ENCODE measurements at regions not wholly inside any gene's neighbourhood (a gene's known extent, or its start where the extent isn't known, plus 50 kb on each side); places are given as distances from the start of the nearest gene placed in this dataset.
"Not testable (repeated sequence)": the region's sequence is repeated elsewhere in the genome, so short reads cannot be mapped to it uniquely, and the experiment has no call there.

- TF ChIP-seq POLR2AphosphoS5 (IDR thresholded peaks at IDR 0.05; ENCODE audit: low read depth, low read length); POLR2A (IDR thresholded peaks at IDR 0.05; ENCODE audit: low read depth, low read length); TAF1 (IDR thresholded peaks at IDR 0.05; ENCODE audit: borderline replicate concordance, low read depth, low read length): not testable (repeated sequence)
These were observed 227.7 kb upstream of the KRR1 start for GRCh38 chr12:75739098-75739497.

Measured in GM12892 (cell line).